Body of pancreas (tissue), 4 donors: ENCODE measurements at regions not wholly inside any gene's neighbourhood (a gene's known extent, or its start where the extent isn't known, plus 50 kb on each side); places are given as distances from the start of the nearest gene placed in this dataset. TPM values are rescaled to one million over a fixed set of nuclear protein-coding genes. Genes with fewer than 3 reads are reported as not detected.

Source experiments
- ATAC-seq: fragments of 150-250 bp; one replicate; pipeline ENCODE4 v1.9.1; 2016
- DNase-seq, 4 donors: peaks; one replicate each; pipeline ENCODE4 v3.0.0-alpha.2; 2019
- H3K27ac ChIP-seq, 4 donors: fragments of 200-600 bp; sonication (generic); 1 replicate in 3 of 4; 2 replicates in 1 of 4; pipeline versions ENCODE4 v1.5.1 to v1.6.1; 2016 to 2019; ENCODE audit warnings: mild to moderate bottlenecking in 1 of 4, mixed read lengths in 1 of 4, moderate library complexity in 1 of 4
- H3K27me3 ChIP-seq, 2 donors: fragments of 200-600 bp; sonication (generic); one replicate each; pipeline ENCODE4 v1.6.0; 2016; ENCODE audit warnings: mild to moderate bottlenecking in 1 of 2
- H3K36me3 ChIP-seq, 2 donors: fragments of 200-600 bp; sonication (generic); replicated peaks in 1 of 2; 2 replicates each; pipeline ENCODE4 v1.5.1; 2016; ENCODE audit warnings: low read depth in 2 of 2; ENCODE audit not compliant: insufficient read depth in 1 of 2
- H3K4me1 ChIP-seq: fragments of 200-600 bp; sonication (generic); one replicate; pipeline ENCODE4 v1.6.0; 2016
- H3K4me3 ChIP-seq, 2 donors: fragments of 200-600 bp; sonication (generic); 1 replicate in 1 of 2; 2 replicates in 1 of 2; pipeline ENCODE4 v1.5.1; 2016 to 2019
- H3K9me3 ChIP-seq, 3 donors: fragments of 200-600 bp; sonication (generic); 1 replicate in 2 of 3; 2 replicates in 1 of 3; pipeline ENCODE4 v1.5.1; 2016
- CTCF ChIP-seq, 7 experiments: fragments of 450-650 bp in 4 of 7; fragments of 200-600 bp in 3 of 7; sonication (generic) in 3 of 7; IDR thresholded peaks; one replicate each; pipeline ENCODE4 v1.5.1; 2016 to 2019; ENCODE audit warnings: antibody characterized with exemption in 7 of 7
- POLR2A ChIP-seq, 3 donors: fragments of 450-650 bp; IDR thresholded peaks; one replicate each; pipeline ENCODE4 v1.6.1; 2016; ENCODE audit warnings: antibody characterized with exemption in 3 of 3, mild to moderate bottlenecking in 2 of 3
- WGBS, 2 donors: methylation state at CpG; one replicate each; pipeline ENCODE4 v1.1.5; 2017; 5-methylcytosine and 5-hydroxymethylcytosine counted together
- intact Hi-C: fragments of 100-400 bp; cut with DNase I; formaldehyde crosslinking; loops from one replicate; pipeline ENCODE4 v1.15.1; 2023
- small RNA-seq: library from RNA; depleted of rRNA; stranded (forward); fragments of <200 nt; gene quantifications from one replicate; pipeline ENCODE3, GENCODE V24; 2016

- no peak for TF ChIP-seq POLR2A (IDR thresholded peaks at IDR 0.05)
- no peak for TF ChIP-seq CTCF (IDR thresholded peaks at IDR 0.05)
- H3K9me3 ChIP-seq, result no peaks in the 10 kb centered on the region
- ATAC-seq, result no peak
- H3K36me3 ChIP-seq, result no peaks in the 10 kb centered on the region
- DNase-seq, result no peak
- H3K4me1 ChIP-seq, result no peaks in the 10 kb centered on the region
- no peaks in the 10 kb centered on the region for H3K27me3 ChIP-seq
- H3K27ac ChIP-seq, result no peak overlapping the region
- intact Hi-C loops, result no loop called here
- WGBS, 2 donors, result 80 to 84% methylated on average over 12 of the region's 12 CpGs
- no peak overlapping the region for H3K4me3 ChIP-seq
These were observed 64.8 kb downstream of the C16orf95 start for GRCh38 chr16:87252269-87252970.

Small RNAs in the stretch of these regions (small RNA-seq; reads per million reads assigned to genes)
- not detected for gene AC093519.1
